DMS53 (cell line): ENCODE measurements at regions not wholly inside any gene's neighbourhood (a gene's known extent, or its start where the extent isn't known, plus 50 kb on each side); places are given as distances from the start of the nearest gene placed in this dataset.
A peak's percentile ranks its signal among the peaks of the same experiment; 100 is the strongest.
"Not testable (repeated sequence)": the region's sequence is repeated elsewhere in the genome, so short reads cannot be mapped to it uniquely, and the experiment has no call there.

ENCODE experiments used
- DNase-seq: peaks from one replicate; lab custom pipeline; 2025; lab: John Stamatoyannopoulos, UW

DNA sequence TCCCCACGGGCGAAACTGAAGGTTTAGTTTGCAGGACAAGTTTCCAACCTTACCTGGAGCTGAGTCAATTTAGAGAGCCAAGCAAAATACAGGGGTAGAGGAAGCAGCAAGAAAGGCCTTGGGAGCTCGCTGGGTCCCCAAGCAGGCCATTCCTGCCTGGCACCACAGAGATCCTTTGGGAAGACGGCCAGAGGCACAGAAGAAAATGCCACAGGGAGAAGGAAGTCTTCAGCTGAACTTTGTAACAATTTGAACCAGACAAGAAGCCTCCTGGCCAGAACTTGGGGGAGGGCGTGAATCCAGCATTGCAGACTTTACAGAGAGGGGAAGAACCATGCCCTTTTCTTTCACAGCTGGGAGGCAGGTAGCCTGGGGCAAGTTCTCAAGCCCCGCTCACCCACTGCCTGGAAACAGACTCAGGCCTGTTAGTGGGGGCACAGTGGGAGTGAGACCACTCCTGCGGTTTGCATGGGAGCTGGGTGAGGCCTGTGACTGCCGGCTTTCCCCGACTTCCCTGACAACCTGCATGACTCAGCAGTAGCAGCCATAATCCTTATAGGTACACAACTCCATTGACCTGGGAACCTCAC, 259.4 kb downstream of the SETD4 start:
- not testable (repeated sequence) for DNase-seq

DNA sequence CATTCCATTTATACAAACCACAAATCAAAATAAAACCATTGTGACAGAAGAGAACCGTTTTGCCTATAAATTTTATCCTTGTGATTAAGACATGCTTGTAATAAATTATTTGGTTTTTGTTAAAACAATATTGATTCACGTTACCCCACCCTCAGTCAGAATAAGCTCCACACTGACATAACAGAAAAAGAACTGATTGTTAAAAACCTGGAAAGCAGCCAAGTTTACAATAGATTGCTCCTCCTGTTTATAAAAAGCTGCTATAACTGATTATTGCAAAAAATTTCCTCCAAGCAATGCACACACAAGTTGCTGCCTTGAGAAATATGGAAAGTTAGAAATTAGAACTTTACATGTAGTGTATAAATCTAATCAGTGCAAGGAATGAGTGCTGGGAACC, 263.5 kb downstream of the SETD4 start:
- no peak for DNase-seq

DNA sequence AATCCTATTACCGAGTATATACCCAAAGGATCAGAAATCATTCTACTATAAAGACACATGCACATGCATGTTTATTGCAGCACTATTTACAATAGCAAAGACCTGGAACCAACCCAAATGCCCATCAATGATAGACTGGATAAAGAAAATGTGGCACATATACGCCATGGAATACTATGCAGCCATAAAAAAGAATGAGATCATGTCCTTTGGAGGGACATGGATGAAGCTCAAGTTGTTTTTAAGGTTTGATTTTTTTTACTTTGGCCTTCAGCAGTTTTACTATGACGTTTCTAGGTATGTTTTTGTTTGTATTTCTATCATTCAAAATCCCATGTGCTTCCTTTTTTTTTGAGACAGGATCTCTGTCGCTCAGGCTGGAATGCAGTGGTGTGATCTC, 265.8 kb downstream of the SETD4 start:
- not testable (repeated sequence) for DNase-seq

DNA sequence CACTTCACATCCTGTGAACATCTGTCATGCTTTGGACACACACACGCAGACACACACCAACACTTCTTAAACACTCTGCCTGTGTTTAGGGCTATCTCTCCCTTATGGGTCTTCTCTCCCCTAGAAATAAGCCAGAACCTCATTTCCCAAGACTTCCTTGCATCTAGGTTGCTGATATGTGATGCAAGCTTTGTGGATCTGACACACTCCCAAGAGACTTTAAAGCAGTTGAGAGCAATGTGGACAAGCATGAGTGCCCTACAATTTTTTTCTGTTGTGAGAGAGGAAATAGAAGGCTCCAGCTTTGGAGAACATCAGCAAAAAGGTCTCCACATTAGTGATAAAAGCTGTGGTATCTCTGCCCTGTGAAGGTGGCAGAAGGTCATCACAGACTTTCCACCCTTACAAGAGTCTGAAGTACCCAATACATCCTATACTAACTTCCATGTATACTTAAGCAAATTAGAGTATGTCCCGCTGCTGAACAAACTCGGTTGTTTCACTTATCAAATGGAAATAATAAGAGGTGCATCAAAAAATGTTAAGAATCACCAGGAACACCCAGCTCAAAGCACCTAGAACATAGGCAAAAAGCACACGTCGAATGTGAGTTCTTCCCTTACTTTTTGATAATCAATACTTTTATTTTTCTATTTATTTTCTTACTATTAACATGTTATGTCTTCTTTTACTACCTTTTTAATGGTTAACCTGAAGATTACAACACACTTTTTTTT, 267.6 kb downstream of the SETD4 start:
- no peak for DNase-seq

DNA sequence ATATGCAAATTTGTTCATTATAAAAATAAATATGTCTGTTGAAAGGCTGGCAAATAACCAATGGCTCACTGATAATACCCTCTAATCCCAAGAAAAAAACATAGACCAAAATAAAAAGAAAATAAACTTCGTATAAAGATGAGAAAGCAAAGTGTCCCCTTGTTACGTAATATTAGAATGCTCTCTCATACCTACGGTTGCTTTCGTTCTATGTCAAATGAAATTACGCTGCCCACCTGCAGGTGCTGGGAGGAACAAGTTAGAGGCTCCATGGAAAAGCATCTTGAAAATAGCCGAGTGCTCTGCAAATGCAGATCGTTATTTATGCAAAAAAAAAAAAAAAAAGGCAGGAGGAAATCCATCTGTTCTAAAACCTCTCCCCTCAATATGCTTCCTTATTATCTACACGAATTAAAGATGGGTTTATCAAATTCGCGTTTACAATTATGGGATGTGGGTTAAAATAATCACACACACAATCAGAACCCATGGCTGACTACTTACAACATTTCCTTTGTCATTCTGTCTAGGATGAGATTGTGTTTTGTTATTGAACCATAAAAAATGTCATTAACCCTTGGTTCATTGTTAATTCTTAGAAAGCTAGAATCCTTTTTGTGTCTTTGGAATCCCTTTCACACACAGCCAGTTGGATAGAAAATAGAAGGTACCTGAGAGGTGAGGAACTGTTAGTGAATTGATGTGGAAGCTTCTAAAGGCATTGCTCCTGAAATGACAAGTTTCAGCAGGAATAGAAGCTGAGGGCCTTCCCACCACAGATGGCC, 268.6 kb downstream of the SETD4 start:
- DNase-seq: no peak

DNA sequence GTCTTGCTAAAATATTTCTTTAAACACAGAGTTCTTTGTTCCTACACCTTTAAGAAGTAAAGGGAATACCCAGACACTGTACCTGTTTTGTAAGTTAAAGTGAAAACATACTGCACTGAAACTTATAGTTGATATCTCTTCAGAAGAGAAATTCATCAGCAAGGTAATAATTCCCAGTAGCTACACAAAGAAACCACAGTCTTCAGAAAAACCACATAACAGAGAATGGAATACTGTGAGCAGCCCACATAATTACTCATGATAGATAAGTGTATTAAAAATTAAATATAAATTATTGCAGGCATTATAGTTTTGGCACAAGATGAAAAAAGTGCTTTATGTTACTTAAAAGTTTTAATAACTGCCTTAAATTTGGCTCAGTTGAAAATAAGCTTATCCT, 276.6 kb downstream of the SETD4 start:
- DNase-seq: no peak

DNA sequence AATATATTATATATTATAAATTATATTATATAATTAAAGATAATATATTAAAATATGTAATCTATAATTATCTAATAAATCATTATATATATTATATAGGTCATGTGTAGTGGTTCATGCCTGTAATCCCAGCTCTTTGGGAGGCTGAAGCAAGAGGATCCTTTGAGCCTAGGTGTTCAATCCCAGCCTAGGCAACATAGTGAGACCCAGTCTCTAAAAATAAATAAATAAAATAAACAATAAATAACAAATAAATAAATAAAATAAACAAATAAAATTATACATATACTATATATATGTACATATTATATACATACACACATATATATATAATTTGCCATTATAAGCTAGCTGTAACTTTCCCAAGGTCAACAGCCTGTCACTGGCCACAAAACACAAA, 277.7 kb downstream of the SETD4 start:
- DNase-seq: no peak

DNA sequence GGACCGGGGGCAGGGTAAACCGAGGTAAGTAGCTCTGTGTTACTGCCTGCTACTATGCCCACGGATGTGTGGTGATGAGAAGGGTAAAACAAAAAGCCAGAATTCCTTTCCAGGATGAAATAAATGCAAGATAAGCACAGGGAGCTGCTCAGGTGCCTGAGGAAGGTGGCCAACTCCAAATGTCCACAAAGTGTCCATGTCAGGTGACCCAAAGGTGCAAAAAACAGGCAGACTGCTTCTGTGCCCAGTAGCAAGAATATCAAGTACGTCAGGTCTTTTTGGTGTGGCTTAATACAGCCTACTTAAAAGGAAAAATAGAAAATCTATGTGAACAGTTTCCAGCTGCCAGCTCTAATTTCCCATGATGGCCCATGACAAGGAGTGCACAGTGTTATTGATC, 279.3 kb downstream of the SETD4 start:
- no peak for DNase-seq

DNA sequence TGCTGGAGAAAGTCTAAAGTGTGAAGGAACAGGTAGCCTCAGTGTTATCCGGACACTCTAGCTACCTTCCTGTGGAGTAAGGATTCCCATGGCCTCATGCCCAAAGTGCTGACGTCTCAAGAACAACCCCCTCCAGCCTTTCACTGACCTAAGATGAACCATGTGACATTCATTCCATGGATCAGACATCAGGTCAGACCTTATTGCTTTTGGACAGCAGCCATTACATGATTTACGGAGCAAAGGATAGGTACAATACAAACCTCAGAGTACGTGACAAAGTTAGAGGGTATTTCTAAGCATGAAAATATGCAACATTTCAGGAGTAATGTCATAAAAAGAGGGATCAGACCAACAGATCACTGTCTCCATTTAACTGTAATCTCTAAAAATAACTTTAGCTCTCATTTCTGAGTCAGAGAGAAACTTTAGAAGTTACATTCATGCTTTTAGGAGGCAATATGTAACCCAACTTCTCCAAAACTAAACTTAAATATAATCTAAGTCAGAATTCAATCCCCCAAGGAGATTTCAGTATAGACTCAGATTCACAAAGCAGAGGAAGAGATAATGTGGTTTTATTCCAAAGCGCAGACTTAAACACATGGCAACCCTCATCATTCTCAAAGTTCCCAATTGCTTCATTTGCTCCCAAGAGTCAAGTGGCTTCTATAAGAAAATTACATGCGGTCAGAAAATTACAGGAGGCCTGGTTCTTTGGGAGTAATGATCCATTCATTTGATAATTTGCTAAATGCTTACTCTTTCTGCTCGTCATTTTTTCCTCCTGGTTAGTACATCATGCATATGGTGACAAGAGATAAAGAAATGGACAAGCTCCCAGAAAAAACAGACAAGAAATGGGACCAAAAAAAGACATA, 280.4 kb downstream of the SETD4 start:
- no peak for DNase-seq

DNA sequence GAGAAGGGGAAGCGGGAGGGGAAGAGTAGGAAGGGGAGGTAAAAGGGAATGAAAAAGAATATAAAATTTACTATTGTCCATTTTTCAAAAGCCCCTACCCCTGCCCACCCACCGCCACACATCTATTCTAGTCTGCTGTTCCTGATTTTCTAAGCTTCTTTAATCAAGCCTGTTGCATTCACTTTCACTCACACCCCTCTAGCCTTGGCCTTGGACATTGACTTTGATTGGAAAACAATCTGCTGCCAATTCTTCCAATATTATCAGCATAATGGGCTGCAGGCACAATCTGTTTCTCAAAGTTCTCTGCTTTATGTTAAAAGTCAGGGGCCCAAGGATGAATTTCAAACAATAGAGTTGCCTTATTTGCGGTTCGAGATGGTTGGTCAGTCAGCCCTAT, 281.2 kb downstream of the SETD4 start:
- no peak for DNase-seq

DNA sequence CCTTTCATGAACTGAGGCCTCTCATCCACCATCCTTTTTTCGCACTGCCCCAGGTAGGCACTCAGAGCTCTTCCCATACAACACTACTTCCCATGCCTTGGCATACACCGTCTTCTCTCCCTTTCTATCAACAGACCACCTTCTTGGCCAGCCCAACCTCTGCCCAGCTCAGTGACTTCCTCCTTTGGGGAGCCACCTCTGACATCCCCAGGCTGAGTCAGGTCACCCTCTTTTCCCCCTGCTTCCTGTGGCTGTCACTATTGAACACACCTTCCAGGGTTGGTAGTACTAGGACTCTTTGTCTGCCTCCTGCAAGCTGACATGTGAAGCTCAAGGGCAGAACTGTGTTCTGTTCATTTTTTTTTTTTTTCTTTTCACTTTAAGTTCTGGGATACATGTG, 283.2 kb downstream of the SETD4 start:
- no peak for DNase-seq

DNA sequence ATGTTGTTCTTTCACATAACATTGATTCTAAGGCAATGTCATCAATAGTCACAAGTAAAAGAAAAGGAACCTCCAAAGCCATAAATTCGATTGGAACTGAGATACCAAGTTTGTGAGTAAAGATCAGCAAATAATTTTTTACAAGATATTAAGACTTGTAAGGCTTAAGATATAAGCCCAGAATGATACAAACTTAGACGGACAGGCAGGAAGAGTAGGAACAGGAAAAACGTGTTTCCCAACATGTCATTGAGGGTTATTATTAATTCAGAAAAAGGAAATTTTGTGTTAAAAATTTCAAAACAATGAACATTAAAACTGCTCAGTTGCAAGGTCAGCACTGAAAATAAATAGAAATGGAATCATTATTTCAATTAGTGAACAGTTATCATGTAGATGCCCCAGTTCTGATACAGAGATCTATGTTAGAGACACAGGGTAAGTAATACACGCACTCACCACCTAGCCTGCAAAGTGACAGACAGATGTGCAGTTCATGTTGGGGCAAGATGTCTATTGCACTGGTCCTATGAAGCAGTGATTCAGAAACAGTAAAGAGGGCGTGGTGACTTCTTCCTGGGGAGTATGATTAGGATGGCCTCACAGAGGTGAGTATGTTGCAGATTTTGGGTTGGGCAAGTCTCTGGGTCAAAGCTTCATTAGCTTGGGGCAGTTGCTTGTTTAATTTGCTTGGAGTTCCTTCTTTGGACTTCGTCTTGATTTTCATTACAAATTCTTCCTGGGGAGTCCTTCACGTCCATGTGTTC, 284.4 kb downstream of the SETD4 start:
- DNase-seq: peak; percentile 6

DNA sequence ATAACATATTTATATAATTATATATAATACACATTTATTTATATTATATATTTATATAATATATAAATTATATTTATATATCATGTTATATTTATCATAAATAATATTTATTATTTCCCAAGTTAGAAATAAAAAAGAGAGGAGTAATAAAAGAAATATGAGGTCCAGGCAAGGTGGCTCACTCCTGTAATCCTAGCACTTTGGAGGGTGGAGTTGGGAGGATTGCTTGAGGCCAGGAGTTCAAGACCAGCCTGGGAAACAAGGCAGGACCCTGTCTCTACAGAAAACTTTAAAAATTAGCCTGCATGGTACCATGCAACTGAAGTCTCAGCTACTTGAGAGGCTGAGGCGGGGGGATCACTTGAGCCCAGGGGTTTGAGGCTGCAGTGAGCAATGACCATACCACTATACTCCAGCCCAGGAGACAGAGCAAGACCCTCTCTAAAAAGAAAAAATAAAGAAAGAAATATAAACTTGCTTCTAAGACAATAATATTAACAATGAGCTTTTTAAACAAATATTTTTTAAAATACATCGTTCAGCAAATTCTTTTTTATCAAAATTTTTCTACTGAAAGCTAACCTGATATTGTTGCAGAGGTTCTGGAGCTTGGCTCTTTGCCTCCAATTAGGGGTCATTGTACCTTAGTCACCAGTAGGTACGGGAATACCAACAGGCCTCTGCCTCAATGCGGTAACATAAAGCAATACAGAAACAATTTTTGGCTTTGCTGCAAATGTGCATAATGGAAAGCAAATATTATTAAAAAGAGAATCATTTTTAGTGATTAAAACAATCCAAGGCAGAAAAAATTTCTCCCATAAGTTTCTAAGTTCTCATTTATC, 290.0 kb downstream of the SETD4 start:
- no peak for DNase-seq

DNA sequence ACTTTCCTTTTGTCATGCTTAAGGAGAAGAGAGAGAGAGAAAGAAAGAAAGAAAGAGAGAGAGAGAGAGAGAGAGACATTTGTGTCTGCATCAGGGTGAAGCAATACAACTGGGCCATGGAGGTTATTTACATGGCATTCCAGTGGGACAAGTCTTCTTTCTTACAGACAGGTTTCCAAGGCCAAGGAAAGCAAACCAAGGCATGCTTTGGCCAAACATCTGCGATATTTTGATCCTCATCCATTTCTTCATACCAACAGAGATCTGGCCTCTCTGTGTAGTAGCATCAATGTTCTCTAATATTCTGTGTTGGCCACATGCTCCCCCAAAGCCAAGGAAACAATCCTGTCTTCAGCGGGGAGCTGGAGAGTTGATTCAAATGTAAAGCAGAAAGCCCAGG, 292.1 kb downstream of the SETD4 start:
- no peak for DNase-seq

DNA sequence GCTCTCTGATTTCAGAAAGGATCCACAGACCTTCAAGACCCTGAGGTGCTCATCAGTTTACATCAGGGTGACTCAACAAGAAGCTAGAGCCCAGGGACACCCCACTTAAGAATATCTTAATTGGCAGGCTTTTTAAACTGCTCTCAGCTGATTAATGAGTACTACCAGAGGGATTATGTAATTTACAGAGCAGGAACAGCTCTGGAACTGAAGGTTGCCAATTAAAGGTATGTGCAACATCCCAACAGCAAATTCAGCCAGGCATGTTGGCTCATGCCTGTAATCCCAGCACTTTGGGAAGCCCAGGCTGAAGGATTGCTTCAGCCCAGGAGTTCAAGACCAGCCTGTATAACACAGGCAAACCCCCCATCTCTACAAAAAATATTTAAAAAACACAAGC, 295.7 kb downstream of the SETD4 start:
- no peak for DNase-seq

DNA sequence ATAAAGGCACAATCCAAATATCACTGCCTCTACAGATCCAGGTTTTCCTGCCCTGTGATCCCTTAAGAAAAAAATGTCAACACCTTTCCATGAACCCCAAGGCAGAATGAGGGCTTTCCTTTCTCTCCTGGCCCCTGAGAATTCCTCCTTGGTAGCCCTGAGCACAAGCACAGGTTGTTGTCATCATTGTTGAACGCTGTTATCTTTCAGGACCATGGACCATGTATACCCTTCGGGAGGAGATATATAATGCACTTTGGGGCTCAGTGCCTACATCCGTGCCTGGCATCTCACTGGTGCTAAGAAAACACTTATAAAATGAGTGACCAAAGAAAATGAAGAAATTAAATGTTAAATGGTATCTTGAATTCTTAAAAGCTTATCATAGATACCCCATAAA, 296.2 kb downstream of the SETD4 start:
- no peak for DNase-seq

DNA sequence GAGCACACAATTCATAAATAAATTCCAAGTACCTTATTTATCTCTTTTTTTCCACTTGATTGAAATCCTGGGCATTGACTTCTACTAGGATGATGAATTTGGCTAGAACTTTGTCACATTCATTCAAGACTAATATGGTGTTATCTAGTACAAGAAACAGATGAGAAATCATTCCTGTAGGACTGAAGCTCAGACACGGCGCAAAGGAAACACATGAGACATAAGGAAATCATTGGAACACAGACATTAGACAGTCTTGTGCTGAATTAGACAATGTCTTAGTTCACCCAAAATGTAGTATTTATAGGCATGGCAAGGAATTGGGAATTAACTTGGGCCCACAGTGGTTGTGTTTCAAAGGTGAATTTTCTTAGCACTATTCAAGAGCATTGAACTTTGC, 305.7 kb downstream of the SETD4 start:
- DNase-seq: no peak

DNA sequence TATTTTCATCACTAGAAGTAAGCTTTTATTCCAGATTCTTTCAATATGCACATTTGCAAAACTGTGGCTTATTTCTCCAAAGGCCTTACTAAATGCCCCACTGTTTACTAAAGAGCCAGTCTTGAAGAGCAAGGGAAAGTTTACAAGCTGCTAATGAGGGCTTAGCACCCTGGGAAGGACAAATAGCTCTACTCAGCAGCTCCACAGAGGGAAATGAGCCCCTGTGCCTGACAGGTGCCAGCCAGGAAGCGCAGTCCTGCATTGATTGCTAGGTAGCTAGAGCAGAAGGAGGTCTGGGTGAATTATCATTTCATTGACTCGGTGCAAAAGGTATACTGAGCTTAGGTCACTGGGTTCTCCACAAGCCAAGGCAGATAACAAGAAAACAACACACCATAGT, 307.0 kb downstream of the SETD4 start:
- DNase-seq: no peak

DNA sequence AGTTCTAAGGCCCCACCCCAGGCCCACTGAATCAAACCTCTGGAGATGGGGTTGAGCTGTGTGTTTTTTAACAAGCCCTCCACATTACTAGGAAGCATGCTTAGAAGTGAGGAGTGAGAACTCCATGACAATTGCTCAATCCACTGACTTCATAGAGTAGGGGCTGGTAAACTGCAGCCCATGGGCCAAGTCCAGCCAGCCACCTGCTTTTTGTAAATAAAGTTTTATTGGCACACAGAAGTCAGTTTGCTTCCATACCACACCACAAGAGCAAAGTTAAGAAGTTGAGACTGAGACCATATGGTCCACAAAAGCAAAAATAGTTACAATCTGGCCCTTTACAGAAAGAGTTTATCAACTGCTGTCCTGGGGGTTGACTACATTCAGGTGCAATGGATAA, 309.2 kb downstream of the SETD4 start:
- no peak for DNase-seq

DNA sequence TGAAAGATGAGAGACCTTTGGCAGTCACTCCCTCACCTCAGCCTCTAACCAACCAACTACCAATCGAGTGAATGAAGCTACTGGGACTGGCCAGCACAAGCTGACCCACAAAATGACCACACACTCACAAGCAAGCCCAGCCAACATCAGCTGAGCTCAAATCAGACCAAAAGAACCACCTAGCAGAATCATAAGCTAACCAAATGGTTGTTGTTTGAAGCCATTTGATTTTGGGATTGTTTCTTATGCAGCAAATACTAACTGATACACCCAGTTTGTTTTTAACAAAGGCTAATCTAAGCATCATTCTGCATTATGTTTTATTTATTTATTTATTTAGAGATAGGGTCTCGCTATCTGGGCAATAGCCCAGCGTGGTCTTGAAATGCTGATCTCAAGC, 310.4 kb downstream of the SETD4 start:
- no peak for DNase-seq
